AG20443 (cell line): ENCODE measurements at regions not wholly inside any gene's neighbourhood (a gene's known extent, or its start where the extent isn't known, plus 50 kb on each side); places are given as distances from the start of the nearest gene placed in this dataset.

Experiments
- DNase-seq: peaks from one replicate; pipeline ENCODE4 v3.0.0; 2012; ENCODE audit warnings: low spot score, mixed read lengths

DNA sequence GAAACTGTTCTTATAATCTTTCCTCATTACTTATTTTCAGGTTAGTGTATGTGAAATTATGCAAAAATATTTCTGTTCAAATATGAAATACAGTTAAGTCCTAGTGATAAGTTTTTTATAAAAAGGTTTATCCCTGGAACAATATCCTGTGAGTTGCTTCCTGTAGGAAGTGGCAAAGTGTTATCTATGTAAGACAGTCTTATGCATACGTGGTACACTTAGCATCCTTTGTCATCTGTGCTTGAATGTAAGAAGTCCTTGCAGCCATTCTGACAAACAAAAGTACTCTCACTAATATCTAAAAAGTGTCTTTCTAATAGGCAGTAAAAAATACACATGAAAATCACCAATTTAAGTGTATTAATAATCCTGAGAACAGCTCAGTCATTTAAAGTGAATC, 372.5 kb upstream of the BCHE start:
- no peak for DNase-seq

DNA sequence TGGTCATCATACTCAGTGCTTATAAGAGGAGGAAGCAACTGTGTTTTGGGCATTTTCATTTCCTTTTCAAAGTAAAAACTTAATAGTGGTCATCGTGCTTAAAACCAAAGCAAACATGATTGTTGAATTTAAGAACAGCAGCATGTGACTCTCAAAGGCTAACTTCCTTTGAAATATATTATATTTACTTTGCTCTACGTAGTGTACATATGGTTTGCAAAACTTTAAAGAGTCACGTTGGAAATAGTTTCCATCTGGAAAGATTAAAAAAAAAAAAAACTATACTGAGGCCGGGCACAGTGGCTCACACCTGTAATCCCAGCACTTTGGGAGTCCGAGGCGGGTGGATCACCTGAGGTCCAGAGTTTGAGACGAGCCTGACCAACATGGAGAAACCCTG, 367.9 kb upstream of the BCHE start:
- no peak for DNase-seq

DNA sequence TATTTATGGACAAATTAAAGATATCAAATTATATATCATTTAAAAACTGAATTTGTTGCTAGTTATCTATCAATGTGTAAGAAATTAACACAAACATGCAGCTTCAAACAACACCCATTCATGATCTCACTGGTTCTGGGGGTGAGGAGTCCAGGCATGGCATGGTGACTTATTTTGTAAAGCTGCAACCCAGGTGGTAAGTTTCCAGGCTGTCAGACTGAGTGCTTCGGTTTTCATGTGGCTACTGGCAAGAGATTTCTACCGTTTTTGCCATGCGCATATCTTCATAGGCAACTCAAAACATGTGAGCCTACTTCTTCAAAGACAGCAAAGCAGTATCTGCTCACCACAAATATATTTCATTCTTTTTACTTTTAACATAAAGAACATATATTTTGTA, 364.3 kb upstream of the BCHE start:
- no peak for DNase-seq

DNA sequence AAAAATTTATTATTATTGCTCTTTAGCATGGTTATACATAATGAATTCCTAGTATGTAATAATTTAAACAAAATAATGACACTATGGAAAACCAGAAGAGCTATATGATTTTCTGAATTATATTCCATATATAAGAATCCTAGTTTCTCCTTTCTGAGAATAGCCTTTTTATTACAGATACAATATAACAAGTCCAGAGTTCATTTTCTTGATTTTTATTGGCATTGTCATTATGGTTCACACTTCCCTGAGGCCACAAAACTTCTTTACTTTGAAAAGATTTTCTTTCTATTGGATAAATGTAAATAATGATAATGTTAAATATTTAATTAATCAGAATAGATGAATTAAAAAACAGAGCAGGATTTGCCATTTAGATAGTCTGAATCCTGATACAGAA, 362.3 kb upstream of the BCHE start:
- DNase-seq = no peak

DNA sequence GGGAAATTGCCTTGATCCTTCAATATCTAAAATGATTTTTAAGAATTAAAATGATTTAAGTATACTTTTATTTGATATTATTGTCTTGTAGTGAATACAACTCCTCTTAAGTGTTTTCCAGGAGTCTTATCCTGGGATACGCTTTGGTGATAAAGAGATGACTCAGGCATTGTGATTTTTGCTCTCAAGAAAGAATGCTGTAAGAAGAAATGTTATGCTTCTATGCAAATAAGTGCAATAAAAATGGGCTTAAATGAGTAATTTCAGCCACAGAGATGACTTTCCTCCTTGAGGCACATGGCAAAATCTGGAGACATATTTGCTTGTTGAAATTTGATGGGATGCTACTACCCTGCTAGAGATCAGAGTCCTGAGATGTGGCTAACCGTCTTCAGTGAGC, 358.6 kb upstream of the BCHE start:
- DNase-seq = no peak

DNA sequence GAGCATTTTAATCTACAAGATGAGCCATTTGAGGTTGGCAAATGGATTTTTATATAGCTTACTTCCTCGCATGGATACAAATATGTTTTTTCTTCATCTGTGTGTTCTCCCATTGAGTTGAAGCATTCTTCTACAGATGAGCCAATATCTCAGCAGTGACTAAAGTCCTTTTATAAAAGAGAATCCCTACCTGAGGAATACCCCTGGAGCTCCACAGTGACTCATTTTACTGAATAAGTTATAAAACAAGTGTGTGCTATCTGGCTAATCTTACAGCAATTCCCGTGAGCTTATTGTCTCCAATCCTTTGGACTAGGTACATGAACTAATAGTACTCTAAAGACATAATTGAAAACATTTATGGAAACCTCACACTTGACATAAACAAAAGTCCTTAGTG, 354.2 kb upstream of the BCHE start:
- no peak for DNase-seq

DNA sequence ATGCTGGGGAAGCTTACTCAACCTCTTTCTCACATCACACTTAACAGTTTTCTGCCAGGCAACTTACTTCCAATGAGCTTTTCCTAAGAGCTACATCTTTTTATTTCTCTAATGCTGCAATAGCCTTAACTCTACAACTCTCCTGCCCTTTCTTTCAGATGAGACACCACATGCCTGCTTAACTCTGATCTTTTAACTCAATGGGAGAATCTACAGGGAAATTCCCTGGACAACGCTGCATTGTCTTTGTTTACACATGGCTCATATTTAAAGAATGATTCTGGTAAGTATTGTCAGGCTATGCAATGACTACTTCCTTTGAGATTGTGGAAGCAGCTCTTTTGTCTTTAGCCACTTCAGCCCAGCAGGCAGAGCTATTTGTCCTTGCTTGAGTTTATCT, 353.1 kb upstream of the BCHE start:
- DNase-seq = no peak

DNA sequence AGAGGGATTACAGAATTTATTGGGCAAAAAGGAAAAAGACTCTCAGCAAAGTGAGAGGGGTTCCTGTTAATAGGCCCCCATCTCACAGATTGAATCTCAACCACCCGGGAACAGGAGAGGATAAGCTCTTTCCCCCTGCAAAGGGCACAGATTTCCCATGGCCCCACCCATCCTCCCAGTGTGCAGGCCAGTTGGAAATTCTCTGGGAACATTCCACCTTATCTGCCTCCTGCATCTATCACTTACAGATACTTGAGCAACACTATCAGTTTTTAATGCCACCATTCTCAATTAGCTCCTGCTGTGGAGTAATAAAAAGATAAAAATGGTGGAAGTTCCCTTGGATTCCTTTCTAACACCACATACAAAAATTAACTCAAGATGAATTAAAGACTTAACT, 350.0 kb upstream of the BCHE start:
- DNase-seq = no peak

DNA sequence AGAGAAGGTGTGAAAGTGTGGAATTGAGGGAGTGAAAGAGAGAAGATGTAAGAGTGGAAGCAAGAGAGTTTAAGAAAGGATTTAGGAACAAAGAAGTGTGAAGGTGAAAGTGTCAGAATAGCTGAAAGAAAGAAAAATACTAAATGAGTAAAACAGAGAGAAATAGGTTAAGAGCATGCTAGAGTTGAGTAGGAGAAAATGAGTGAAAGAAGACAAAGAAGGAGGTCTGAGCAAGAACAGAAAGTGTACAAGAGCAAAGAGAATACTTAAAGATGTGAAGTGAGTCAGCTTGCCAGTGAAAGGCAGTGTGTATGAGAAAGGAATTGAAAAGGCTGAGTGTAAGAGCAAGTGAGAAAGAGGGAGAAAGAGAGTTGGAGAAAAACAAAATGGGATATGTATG, 348.8 kb upstream of the BCHE start:
- no peak for DNase-seq

DNA sequence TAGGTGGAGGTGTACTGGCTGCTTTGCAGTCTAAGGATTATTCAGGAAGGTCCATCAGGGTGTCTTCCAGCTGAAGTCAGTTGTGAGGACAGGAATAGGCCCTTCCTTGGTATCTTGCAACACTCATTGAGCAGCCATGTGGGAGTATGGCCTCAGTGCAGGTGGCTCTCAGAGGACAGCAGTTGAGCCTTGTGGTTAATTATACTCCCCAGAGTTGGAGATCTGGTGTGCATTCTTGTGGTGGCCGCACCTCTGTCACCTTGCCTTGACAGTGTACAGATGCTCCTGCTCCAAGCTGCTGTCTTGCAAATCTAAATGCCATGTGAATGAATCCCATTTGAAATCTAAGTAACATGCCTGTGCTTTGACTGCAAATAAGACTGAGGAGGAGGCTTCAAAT, 339.9 kb upstream of the BCHE start:
- no peak for DNase-seq

DNA sequence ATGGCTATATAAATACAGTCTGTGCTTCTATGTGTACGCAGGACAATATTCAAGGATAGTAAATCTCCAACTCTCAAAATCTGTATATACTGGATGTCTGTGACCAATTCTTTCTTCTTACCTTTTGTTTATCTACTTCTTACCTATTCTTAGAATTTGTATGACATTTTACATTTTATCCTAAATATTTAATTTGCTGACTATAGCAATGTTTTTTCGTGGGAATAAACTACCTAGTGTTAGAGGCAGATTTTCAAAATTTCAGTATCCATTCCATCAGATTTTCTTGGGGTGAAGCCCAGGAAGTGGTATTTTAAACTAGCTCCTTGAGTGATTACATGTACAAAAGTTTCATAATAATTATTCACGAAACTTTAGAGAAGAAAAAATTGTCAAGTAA, 334.5 kb upstream of the BCHE start:
- no peak for DNase-seq

DNA sequence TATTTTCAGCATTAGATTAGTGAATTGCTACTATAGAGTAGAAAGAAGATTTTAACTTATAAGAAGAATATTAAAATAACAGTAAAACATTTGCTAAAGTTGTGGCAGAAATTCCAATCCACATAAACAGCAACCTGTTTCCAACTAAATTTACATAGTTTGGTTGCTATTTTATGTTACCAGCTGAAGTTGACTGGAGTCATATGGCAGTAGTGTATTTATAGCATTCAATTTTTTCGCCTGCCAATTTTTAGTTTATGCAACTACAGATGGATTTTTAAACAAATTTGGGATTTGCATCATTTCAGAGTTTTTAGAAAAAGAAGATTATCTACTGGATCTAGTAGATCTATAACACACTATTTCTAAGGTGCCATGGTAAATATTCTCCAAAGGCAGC, 332.5 kb upstream of the BCHE start:
- no peak for DNase-seq

DNA sequence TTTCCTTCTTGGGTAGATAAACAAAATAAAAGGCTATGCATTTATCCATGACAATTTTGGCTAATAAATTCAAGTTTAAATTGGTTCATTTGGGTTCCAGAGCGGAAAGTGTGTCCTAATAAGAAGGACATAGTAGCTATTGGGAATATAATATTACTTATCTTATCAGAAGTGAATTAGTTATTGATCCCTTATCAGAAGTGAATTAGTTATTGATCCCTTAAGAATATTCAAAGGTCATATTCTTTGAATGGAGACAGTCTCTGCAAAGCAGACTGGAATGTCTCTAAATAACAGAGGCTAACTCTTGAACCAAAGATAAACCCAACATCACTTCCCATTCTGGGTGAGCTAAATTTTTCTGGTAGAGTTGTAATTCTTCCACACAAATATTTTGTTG, 290.7 kb upstream of the BCHE start:
- DNase-seq = no peak

DNA sequence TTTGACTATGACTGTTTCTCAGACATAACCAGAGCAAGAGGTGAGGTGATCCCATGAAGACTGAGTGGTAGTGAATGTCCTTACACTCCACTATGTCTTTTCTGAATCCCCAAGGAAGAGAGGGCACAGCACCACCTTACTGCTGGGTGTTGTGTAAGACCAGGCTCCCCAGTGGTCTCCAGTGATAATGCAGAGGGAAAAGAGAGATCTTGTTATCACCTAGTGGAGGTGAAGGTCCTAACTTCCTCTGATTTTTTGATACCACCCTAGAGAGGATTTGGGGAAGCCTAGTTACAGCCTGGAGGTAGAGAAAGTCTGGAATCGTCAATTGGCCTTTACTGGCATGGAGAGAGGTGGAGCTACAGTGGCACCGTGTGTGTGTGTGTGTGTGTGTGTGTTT, 288.0 kb upstream of the BCHE start:
- DNase-seq = no peak

DNA sequence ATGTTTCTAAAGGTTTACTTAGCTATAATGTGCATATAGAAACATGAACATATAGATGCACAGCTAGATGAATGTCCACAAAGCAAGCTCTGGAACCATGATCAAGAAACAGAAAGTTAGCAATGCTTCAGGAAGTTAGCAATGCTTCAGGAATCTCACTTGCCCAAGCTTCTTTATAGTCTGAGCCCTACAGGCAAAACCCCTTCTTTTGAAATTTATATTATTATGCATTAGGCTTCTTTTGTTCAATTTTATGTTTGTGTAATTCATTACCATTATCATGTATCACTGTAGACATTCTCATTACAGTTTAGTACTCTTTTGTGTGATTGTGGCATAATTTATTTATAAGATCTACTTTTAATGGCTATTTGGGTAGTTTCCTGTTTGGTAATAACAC, 286.4 kb upstream of the BCHE start:
- no peak for DNase-seq

DNA sequence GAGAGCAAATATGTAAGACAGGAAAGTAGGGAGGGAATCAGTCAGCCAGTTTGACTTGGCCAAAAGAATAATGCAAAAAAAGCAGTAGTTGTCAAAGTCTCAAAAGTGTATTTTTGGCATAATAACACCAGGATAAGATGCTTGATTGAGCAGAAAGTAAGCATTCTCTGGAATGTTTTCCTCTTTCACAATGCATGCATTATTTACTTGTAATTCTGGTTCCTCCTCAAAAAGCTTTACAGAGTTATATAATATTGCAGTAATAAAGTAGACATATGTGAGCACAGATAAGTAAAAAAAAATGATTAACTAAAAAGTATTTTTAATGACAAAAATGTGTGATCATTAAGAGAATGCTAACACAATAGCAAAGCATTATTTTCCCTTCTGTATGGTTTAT, 285.9 kb upstream of the BCHE start:
- no peak for DNase-seq

DNA sequence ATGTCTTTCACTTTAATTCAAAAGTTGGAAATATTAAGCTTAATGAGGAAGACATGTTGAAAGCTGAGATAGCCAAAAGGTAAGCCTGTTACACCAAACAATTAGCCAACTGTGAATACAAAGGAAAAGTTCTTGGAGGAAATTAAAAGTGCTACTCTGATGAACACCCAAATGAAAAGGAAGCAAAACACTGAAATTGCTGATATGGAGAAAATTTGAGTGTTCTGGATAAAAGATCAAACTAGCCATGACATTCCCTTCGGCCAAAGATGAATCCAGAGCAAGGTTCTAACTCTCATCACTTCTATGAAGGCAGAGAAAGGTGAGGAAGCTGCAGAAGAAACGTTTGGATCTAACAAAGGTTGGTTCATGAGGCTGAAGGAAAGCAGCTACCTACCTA, 280.8 kb upstream of the BCHE start:
- DNase-seq = no peak

DNA sequence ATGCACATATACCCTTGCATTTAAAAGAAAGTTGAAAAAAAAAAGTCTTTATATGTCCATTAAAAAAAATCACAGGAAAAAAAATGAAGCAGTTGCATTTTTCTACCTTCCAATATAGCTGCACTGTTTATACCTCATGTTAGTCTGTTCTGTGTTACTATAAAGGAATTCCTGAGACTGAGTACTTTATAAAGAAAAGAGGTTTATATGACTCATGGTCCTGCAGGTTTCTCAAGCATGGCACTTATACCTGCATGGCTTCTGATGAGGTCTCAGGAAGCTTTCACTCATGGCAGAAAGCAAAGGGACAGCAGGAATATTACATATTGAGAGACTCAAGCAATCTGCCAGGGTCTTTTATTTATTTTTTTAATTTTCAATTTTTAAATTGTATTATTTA, 277.2 kb upstream of the BCHE start:
- no peak for DNase-seq

DNA sequence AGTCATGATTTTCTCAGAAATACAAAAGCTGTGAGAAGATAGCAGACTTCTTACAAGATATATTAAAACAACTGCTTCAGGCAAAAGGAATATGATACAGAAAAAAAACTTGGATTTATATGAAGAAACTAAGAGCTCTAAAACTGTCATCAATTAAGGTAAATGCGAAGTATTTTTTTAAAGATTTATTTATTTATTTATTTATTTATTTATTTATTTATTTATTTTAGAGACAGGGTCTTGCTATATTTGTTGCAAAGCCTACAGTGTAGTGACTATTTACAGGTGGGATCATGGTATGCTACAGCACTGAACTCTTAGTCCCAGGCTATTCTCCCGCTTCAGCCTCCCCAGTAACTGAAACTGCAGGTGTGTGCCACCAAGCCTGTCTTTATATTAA, 274.3 kb upstream of the BCHE start:
- no peak for DNase-seq

DNA sequence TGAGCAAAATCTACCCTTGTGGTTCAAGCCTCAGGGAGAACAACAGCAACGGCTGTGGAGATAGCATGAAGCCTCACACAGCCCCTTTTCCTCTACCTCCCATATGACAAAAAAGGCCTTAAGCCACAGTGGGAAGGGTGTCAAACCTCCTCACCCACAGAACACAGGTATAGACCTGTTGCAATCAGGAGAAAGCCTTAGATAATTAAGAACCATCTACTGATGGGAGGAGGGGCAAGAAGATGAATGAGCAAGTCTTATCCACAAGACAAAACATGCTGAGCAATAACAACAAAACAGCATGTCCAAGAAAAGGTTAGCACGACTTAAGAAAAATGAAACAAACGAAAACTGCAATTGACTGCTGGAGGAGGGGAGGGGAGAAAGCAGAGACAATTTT, 272.9 kb upstream of the BCHE start:
- no peak for DNase-seq

DNA sequence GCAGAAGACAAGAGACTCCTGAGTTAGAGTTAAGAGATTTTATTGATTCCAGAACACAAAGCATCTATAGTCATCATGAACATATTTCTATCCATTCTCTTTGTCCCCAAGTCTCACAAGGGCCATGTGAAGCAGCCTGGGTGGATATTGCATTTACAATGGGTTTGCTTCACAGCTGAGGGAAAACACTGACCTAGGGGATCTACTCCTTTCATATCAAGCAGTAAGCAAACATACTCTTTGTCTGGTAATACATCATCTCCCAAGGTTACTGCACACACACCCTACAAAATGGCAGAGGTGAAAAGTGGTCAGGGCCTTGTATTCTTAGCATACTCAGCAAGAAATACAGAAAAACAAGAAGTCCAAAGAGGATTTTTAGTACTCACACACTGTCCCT, 267.7 kb upstream of the BCHE start:
- DNase-seq = no peak

DNA sequence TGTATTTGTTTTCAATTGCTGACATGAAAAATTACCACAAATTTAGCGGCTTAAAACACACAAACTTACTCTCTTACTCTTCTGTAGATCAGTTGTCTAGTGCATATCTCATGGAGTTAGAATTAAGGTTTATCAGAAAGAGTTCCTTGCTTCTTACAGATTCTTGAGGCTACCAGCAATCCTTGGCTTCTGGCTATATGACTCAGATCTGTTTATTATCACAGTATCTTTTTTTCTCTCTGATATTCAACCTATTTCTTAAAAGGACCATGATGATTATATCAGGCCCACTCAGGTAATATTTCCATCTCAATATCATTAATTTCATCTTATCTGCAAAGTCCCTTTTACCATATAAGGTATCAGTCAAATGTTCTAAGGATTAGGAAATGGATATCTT, 263.5 kb upstream of the BCHE start:
- DNase-seq = no peak

DNA sequence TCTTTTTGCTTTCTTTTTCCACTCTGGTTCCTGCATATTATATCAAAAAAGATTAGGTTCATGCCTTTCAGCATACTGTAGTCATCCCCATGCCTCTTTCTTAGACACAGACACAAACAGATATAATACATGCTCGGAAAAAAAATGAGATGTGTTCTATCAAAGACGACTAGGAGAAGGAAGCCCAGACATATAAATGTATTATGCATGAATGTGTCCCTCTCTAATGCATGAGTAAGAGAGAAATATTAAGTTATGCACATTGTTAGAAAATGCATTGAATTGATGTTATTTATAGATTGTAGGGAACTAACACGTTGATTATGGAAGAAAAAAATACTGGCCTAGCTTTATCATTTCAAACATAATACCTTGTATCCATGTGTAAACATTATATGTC, 252.4 kb upstream of the BCHE start:
- DNase-seq = no peak

DNA sequence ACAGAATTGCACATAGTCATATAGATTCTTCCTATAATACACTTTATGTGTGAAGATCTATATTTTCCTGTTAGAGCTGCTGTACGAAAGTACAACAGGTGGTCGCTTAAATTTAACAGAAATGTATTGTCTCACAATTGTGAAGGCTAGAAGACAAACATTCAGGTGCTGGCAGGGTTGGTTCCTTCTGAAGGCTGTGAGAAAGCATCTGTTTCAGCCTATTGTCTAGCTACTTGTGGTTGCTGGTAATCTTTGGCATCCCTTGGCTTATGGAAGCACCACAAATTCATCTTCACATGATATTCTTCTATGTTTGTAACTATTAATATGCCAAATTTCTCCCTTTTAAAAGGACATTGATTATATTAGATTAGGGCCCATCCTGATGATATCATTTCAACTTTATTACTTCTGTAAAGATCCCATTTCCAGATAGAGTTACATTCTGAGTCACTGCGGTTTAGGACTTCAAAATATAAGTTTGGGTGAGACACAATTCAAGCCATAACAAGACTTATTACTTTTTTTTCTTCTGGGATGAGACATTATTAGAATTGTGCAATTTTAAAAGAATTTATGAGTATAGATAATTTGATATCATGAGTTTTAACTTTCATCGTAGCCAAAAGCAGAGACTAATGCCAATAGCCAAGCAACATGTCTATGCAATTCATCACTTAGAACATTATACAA, 248.1 kb upstream of the BCHE start:
- no peak for DNase-seq

DNA sequence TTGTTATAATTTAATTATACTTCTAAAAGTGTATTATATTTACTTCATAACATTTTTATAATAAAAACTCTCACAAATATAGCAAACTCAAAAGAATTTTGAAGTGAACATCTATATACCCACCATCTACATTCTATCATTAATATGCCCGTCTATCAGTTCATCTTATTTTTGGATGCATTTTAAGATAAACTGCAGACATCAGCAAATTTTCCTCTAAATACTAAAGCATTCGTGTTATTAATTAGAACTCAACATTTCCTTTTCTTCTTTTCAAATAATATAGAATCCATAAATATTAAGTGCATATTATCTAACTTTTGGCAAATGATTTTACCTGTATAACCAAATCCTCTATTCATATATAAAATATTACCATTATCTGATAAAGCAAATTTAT, 242.9 kb upstream of the BCHE start:
- no peak for DNase-seq
